ENCODE measurements at regions not wholly inside any gene's neighbourhood (a gene's known extent, or its start where the extent isn't known, plus 50 kb on each side); places are given as distances from the start of the nearest gene placed in this dataset.
"Not testable (repeated sequence)": the region's sequence is repeated elsewhere in the genome, so short reads cannot be mapped to it uniquely, and the experiment has no call there.

DNA sequence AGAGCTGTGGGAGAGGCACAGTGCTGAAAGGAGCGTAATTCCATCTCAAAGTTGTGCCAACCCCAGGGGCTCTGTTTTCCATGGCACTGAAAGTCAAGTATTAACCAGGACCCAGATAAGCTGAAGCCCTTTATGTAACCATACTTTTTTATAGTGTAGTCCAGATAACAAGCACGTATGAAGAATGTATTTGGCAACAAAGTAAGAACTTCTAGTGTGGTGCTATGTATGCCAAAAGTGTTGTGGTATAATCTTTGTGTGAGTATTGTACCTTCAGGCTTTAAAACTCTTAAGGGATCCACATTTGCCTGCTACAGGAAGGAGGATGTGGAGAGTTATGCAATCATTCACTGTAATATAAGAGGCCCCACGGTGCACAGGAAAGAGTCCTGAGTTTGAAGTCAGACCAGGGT lies 129.4 kb downstream of the IBTK start:
- no peaks in the 10 kb centered on the region for H3K4me1 ChIP-seq
- intact Hi-C loops (cut with DNase I; ENCODE audit: low total_unique reads): no loop called here
- H3K27ac ChIP-seq: no peak overlapping the region
- H3K36me3 ChIP-seq (ENCODE audit: low read depth, missing control alignments): no peaks in the 10 kb centered on the region
- no peak for DNase-seq
- H3K9me3 ChIP-seq: no peaks in the 10 kb centered on the region
- H3K4me3 ChIP-seq: no peak overlapping the region
- 41 to 58% methylated on average over 3 of the region's 3 CpGs for WGBS, 2 donors
- TF ChIP-seq, protein P1, sequence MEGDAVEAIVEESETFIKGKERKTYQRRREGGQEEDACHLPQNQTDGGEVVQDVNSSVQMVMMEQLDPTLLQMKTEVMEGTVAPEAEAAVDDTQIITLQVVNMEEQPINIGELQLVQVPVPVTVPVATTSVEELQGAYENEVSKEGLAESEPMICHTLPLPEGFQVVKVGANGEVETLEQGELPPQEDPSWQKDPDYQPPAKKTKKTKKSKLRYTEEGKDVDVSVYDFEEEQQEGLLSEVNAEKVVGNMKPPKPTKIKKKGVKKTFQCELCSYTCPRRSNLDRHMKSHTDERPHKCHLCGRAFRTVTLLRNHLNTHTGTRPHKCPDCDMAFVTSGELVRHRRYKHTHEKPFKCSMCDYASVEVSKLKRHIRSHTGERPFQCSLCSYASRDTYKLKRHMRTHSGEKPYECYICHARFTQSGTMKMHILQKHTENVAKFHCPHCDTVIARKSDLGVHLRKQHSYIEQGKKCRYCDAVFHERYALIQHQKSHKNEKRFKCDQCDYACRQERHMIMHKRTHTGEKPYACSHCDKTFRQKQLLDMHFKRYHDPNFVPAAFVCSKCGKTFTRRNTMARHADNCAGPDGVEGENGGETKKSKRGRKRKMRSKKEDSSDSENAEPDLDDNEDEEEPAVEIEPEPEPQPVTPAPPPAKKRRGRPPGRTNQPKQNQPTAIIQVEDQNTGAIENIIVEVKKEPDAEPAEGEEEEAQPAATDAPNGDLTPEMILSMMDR (IDR thresholded peaks at IDR 0.05): no peak
- TF ChIP-seq POLR2A (IDR thresholded peaks at IDR 0.05): no peak
- no peaks in the 10 kb centered on the region for H3K27me3 ChIP-seq

DNA sequence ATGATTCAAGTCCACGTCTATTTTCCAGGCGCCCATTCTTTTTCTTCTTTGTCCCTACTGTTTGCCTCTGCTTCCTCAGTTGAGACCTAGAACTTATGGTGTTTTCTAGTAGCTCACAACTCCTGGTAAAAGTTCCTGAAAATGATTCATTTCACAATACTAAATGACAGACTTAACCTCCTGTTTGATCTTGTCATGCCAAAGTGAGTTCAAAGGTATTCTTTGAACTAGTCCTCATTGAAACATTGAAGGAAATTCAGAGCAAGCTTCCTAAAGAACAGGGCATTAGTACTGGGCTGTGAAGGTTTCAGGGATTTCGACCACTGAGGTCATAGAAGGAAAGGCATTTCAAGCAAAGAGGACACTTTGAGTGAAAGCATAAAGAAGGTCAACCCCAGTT lies 132.8 kb downstream of the IBTK start:
- Histone ChIP-seq H3K4me3 (no peak overlapping the region), H3K27ac (no peak overlapping the region), H3K36me3 (ENCODE audit: low read depth, missing control alignments) (no peaks in the 10 kb centered on the region), H3K9me3 (no peaks in the 10 kb centered on the region), H3K4me1 (no peaks in the 10 kb centered on the region), H3K27me3 (no peaks in the 10 kb centered on the region)
- intact Hi-C loops (cut with DNase I; ENCODE audit: low total_unique reads): no loop called here
- WGBS, 2 donors: 92 to 95% methylated on average over 3 of the region's 3 CpGs
- no peak for DNase-seq
- no peak for TF ChIP-seq POLR2A (IDR thresholded peaks at IDR 0.05)
- TF ChIP-seq, protein P1 (IDR thresholded peaks at IDR 0.05): no peak

DNA sequence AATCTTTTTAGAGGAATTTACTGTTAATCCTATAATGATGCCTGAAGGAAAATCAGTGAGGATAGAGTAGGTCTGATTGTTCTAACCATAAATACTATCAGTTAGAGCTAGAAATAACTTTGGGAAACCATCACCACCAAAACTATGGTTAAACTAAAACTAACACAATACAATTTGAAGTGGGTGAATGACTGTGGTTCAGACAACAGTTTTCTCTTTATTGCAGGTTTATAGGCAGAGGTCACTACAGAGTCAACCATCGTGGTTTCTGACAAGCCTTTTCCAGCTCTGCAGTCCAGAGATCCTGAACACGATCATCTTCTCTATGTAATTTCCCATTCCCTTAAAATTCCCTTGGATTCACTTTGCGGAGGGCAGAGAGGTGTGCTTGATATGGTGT lies 134.3 kb downstream of the IBTK start:
- 90 to 94% methylated on average over 3 of the region's 3 CpGs for WGBS, 2 donors
- H3K27ac ChIP-seq: no peak overlapping the region
- TF ChIP-seq POLR2A (IDR thresholded peaks at IDR 0.05): no peak
- TF ChIP-seq, protein P1 (IDR thresholded peaks at IDR 0.05): no peak
- no peaks in the 10 kb centered on the region for H3K36me3 ChIP-seq (ENCODE audit: low read depth, missing control alignments)
- no peaks in the 10 kb centered on the region for H3K9me3 ChIP-seq
- DNase-seq: no peak
- H3K4me3 ChIP-seq: no peak overlapping the region
- intact Hi-C loops (cut with DNase I; ENCODE audit: low total_unique reads): no loop called here
- no peaks in the 10 kb centered on the region for H3K27me3 ChIP-seq
- H3K4me1 ChIP-seq: no peaks in the 10 kb centered on the region

DNA sequence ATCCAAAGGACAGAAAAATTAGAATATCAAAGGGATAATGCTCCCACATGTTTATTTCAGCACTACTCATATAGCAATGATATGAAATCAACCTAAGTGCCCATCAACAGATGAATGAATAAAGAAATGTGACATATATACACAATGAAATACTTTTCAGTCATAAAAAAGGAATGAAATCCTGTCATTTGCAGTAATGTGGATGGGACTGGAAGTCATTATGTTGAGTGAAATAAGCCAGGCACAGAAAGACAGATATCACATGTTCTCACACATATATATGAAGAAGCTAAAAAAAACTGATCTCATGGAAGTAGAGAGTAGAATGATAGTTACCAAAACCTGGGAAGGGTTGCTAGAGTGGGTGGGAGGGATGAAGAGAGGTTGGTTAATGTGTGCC lies 135.7 kb downstream of the IBTK start:
- no peak for TF ChIP-seq POLR2A (IDR thresholded peaks at IDR 0.05)
- TF ChIP-seq, protein P1 (IDR thresholded peaks at IDR 0.05): no peak
- intact Hi-C loops (cut with DNase I; ENCODE audit: low total_unique reads): no loop called here
- no peaks in the 10 kb centered on the region for H3K36me3 ChIP-seq (ENCODE audit: low read depth, missing control alignments)
- H3K4me1 ChIP-seq: no peaks in the 10 kb centered on the region
- no peak for DNase-seq
- no peak overlapping the region for H3K27ac ChIP-seq
- H3K9me3 ChIP-seq: no peaks in the 10 kb centered on the region
- no peaks in the 10 kb centered on the region for H3K27me3 ChIP-seq
- no peak overlapping the region for H3K4me3 ChIP-seq

DNA sequence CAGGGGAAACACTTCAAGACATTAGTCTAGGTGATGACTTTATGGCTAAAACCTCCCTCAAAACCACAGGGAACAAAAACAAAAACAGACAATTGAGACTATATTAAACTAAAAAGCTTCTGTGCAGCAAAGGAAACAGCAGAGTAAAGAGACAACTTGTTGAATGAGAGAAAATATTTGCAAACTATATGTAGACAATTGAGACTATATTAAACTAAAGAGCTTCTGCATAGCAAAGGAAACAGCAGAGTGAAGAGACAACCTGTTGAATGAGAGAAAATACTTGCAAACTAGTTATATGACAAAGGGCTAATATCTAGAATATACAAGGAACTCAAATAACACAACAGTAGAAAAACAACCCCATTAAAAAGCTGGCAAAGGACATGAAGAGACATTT lies 136.4 kb downstream of the IBTK start:
- no peaks in the 10 kb centered on the region for H3K36me3 ChIP-seq (ENCODE audit: low read depth, missing control alignments)
- H3K9me3 ChIP-seq: no peaks in the 10 kb centered on the region
- H3K27me3 ChIP-seq: no peaks in the 10 kb centered on the region
- DNase-seq: no peak
- no peaks in the 10 kb centered on the region for H3K4me1 ChIP-seq
- no peak overlapping the region for H3K4me3 ChIP-seq
- no peak for TF ChIP-seq POLR2A (IDR thresholded peaks at IDR 0.05)
- TF ChIP-seq, protein P1 (IDR thresholded peaks at IDR 0.05): no peak
- intact Hi-C loops (cut with DNase I; ENCODE audit: low total_unique reads): no loop called here
- no peak overlapping the region for H3K27ac ChIP-seq

DNA sequence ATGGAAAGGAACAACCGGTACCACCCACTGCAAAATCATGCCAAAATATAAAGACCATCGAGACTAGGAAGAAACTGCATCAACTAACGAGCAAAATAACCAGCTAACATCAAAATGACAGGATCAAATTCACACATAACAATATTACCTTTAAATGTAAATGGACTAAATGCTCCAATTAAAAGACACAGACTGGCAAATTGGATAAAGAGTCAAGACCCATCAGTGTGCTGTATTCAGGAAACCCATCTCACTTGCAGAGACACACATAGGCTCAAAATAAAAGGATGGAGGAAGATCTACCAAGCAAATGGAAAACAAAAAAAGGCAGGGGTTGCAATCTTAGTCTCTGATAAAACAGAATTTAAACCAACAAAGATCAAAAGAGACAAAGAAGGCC lies 144.4 kb downstream of the IBTK start:
- H3K36me3 ChIP-seq (ENCODE audit: low read depth, missing control alignments); H3K4me1 ChIP-seq; H3K27ac ChIP-seq; DNase-seq; H3K4me3 ChIP-seq; H3K9me3 ChIP-seq; intact Hi-C loops (cut with DNase I; ENCODE audit: low total_unique reads); H3K27me3 ChIP-seq: not testable (repeated sequence)
- 91% methylated on average over 3 of the region's 3 CpGs for WGBS, 2 donors

DNA sequence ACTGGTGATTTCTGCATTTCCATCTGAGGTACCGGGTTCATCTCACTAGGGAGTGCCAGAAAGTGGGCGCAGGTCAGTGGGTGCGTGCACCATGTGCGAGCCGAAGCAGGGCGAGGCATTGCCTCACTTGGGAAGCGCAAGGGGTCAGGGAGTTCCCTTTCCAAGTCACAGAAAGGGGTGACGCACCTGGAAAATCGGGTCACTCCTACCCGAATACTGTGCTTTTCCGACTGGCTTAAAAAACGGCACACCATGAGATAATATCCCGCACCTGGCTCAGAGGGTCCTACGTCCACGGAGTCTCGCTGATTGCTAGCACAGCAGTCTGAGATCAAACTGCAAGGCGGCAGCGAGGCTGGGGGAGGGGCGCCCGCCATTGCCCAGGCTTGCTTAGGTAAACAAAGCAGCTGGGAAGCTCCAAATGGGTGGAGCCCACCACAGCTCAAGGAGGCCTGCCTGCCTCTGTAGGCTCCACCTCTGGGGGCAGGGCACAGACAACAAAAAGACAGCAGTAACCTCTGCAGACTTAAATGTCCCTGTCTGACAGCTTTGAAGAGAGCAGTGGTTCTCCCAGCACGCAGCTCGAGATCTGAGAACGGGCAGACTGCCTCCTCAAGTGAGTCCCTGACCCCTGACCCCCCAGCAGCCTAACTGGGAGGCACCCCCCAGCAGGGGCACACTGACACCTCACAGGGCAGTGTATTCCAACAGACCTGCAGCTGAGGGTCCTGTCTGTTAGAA lies 146.0 kb downstream of the IBTK start:
- intact Hi-C loops (cut with DNase I; ENCODE audit: low total_unique reads); H3K36me3 ChIP-seq (ENCODE audit: low read depth, missing control alignments); H3K27me3 ChIP-seq; H3K4me3 ChIP-seq; H3K9me3 ChIP-seq; H3K27ac ChIP-seq; H3K4me1 ChIP-seq; DNase-seq: not testable (repeated sequence)
- WGBS, 2 donors: 74 to 84% methylated on average over 20 to 23 of the region's 23 CpGs
